ENCODE measurements at regions not wholly inside any gene's neighbourhood (a gene's known extent, or its start where the extent isn't known, plus 50 kb on each side); places are given as distances from the start of the nearest gene placed in this dataset.

DNA sequence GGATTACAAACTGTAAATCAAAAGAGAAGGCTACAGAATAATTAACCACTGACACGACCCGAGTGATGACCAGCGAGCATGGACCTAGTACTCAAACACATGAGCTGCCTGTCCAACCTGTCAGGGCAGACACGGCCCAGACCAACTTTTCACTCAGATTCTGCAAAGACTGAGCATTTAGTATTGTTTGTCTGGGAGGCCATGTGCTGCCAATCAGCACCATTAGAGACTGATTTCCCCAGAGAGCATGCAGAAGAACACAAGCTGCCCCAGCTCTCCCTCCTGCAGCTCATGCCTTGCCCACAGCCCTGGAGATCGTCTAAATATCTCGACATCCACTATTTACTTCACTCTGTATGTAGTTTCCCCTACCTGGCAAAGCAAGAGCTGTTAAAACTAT, 172.6 kb upstream of the INHBA start:
- no peaks in the 10 kb centered on the region for H3K27me3 Mint-ChIP-seq
- intact Hi-C loops (cut with micrococcal nuclease), result no loop called here
- Histone ChIP-seq H3K4me1 (ENCODE audit: control insufficient read depth in 2 of 2, insufficient read depth in 2 of 2, low read length in 2 of 2) (peaks cover 12 to 14% of the 10 kb centered on the region in 2 donors), H4K20me1 (ENCODE audit: control insufficient read depth, insufficient read depth, low read length, poor library complexity, severe bottlenecking) (no peaks in the 10 kb centered on the region), H3K79me2 (ENCODE audit: control insufficient read depth, insufficient read depth, low read length) (no peaks in the 10 kb centered on the region), H3K9ac (ENCODE audit: low read length) (no peak overlapping the region), H3K4me3 (ENCODE audit: control extremely low read depth in 1 of 5, extremely low read depth in 1 of 5, insufficient read depth in 1 of 5, low read depth in 2 of 5, low read length in 4 of 5) (no peak overlapping the region), H2AFZ (ENCODE audit: insufficient read depth, low read depth, low read length, poor library complexity, severe bottlenecking) (no peak overlapping the region), H3K9me3 (ENCODE audit: control extremely low read depth in 1 of 3, control insufficient read depth in 2 of 3, insufficient read depth in 1 of 3, low read length in 2 of 3) (peaks cover 0 to 1% (median 0%) of the 10 kb centered on the region in 3 donors), H3K27ac (ENCODE audit: low read length in 2 of 2) (no peak overlapping the region), H3K4me2 (replicated peaks; ENCODE audit: low read depth, low read length, poor library complexity, severe bottlenecking) (no peak overlapping the region), H3K27me3 (replicated peaks in 1 of 4; ENCODE audit: control extremely low read depth in 1 of 4, control insufficient read depth in 3 of 4, insufficient read depth in 4 of 4, low read length in 3 of 4) (no peaks in the 10 kb centered on the region), H3K36me3 (replicated peaks in 1 of 2; ENCODE audit: control extremely low read depth in 1 of 2, control insufficient read depth in 1 of 2, extremely low read depth in 1 of 2, insufficient read depth in 2 of 2, low read length in 1 of 2) (no peaks in the 10 kb centered on the region)
- no peak overlapping the region for H3K27ac Mint-ChIP-seq
- ChIA-PET POLR2A (interaction anchor here (0.6 kb wide), 1 partner anchor 48 kb away, joined by 3 read pairs; no protein-coding TSS in a partner anchor), CTCF (interaction anchor here (0.7 to 0.9 kb wide), 2 partner anchors 9 to 14 kb away, joined by 4 to 5 read pairs; no protein-coding TSS in a partner anchor)
- H3K4me1 Mint-ChIP-seq, result peaks cover 35% of the 10 kb centered on the region
- no peak overlapping the region for H3K4me3 Mint-ChIP-seq
- WGBS (ENCODE audit: insufficient coverage), result 86% methylated on average over 6 of the region's 6 CpGs
- no peak for ATAC-seq (ENCODE audit: low read depth)
- no peak for DNase-seq
- TF ChIP-seq, protein P1, sequence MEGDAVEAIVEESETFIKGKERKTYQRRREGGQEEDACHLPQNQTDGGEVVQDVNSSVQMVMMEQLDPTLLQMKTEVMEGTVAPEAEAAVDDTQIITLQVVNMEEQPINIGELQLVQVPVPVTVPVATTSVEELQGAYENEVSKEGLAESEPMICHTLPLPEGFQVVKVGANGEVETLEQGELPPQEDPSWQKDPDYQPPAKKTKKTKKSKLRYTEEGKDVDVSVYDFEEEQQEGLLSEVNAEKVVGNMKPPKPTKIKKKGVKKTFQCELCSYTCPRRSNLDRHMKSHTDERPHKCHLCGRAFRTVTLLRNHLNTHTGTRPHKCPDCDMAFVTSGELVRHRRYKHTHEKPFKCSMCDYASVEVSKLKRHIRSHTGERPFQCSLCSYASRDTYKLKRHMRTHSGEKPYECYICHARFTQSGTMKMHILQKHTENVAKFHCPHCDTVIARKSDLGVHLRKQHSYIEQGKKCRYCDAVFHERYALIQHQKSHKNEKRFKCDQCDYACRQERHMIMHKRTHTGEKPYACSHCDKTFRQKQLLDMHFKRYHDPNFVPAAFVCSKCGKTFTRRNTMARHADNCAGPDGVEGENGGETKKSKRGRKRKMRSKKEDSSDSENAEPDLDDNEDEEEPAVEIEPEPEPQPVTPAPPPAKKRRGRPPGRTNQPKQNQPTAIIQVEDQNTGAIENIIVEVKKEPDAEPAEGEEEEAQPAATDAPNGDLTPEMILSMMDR (IDR thresholded peaks at IDR 0.05), result no peak
- TF ChIP-seq EZH2 (IDR thresholded peaks at IDR 0.05; ENCODE audit: borderline replicate concordance, insufficient read depth, low read depth, low read length, poor library complexity, severe bottlenecking), result no peak
- H3K9me3 Mint-ChIP-seq (ENCODE audit: insufficient read depth), result no peaks in the 10 kb centered on the region

DNA sequence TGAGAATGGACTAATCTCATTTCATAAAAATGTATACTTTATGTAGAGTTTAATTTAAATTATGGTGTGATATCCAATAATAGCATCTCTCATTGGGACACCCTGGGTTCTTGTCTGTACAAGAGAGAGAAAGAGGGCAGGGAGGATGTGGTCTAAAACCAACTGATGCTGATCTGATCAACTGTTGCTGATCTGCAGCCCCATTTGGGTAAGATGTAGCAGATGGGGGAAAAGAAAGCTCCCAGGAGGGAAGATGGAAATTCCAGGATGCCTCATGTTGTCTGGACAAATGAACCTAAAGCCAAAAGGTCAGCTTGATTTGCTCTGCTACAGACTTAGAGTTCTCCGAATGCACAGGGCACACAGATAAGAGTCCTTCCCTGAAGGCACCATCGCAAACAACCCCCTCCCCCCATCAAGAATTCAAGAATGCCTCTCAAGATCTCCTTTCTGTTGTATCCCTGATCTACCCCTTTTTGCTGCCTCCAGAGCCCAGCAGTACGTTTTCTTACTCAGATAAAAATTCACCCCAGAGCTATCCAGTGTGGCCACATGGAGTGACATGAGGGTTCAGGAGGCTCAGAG, 171.4 kb upstream of the INHBA start:
- CTCF ChIA-PET, result no interaction called here
- no peak overlapping the region for H3K4me3 Mint-ChIP-seq
- H3K79me2 ChIP-seq (ENCODE audit: control insufficient read depth, insufficient read depth, low read length), result no peaks in the 10 kb centered on the region
- no peaks in the 10 kb centered on the region for H3K9me3 Mint-ChIP-seq (ENCODE audit: insufficient read depth)
- no peaks in the 10 kb centered on the region for H3K36me3 ChIP-seq (replicated peaks in 1 of 2; ENCODE audit: control extremely low read depth in 1 of 2, control insufficient read depth in 1 of 2, extremely low read depth in 1 of 2, insufficient read depth in 2 of 2, low read length in 1 of 2)
- H3K9me3 ChIP-seq (ENCODE audit: control extremely low read depth in 1 of 3, control insufficient read depth in 2 of 3, insufficient read depth in 1 of 3, low read length in 2 of 3), result no peaks in the 10 kb centered on the region
- TF ChIP-seq, protein P1 (IDR thresholded peaks at IDR 0.05), result no peak
- no peak for TF ChIP-seq EZH2 (IDR thresholded peaks at IDR 0.05; ENCODE audit: borderline replicate concordance, insufficient read depth, low read depth, low read length, poor library complexity, severe bottlenecking)
- no peak overlapping the region for H3K27ac ChIP-seq (ENCODE audit: low read length in 2 of 2)
- H3K4me2 ChIP-seq (replicated peaks; ENCODE audit: low read depth, low read length, poor library complexity, severe bottlenecking), result no peak overlapping the region
- H3K4me3 ChIP-seq (ENCODE audit: control extremely low read depth in 1 of 5, extremely low read depth in 1 of 5, insufficient read depth in 1 of 5, low read depth in 2 of 5, low read length in 4 of 5), result no peak overlapping the region
- POLR2A ChIA-PET, result no interaction called here
- ATAC-seq (ENCODE audit: low read depth), result no peak
- no peak overlapping the region for H2AFZ ChIP-seq (ENCODE audit: insufficient read depth, low read depth, low read length, poor library complexity, severe bottlenecking)
- no peak overlapping the region for H3K27ac Mint-ChIP-seq
- 92% methylated on average over 3 of the region's 3 CpGs for WGBS (ENCODE audit: insufficient coverage)
- H3K27me3 Mint-ChIP-seq, result no peaks in the 10 kb centered on the region
- no peaks in the 10 kb centered on the region for H4K20me1 ChIP-seq (ENCODE audit: control insufficient read depth, insufficient read depth, low read length, poor library complexity, severe bottlenecking)
- peaks cover 37% of the 10 kb centered on the region for H3K4me1 Mint-ChIP-seq
- intact Hi-C loops (cut with micrococcal nuclease), result no loop called here
- DNase-seq, result no peak
- H3K4me1 ChIP-seq (ENCODE audit: control insufficient read depth in 2 of 2, insufficient read depth in 2 of 2, low read length in 2 of 2), result peaks cover 13 to 17% of the 10 kb centered on the region in 2 donors
- no peaks in the 10 kb centered on the region for H3K27me3 ChIP-seq (replicated peaks in 1 of 4; ENCODE audit: control extremely low read depth in 1 of 4, control insufficient read depth in 3 of 4, insufficient read depth in 4 of 4, low read length in 3 of 4)
- H3K9ac ChIP-seq (ENCODE audit: low read length), result no peak overlapping the region
